Hepatocyte (in vitro differentiated cells): ENCODE measurements at regions not wholly inside any gene's neighbourhood (a gene's known extent, or its start where the extent isn't known, plus 50 kb on each side); places are given as distances from the start of the nearest gene placed in this dataset.

Experiments used
- EZH2 ChIP-seq: fragments of 200-600 bp; sonication (generic); IDR thresholded peaks from 2 replicates; pipeline ENCODE4 v1.6.1; 2016; ENCODE audit warnings: antibody characterized with exemption, mild to moderate bottlenecking, borderline replicate concordance
- EZH2phosphoT487 ChIP-seq: fragments of 200-600 bp; sonication (generic); IDR thresholded peaks from one replicate; pipeline ENCODE4 v1.6.1; 2018; ENCODE audit warnings: antibody characterized with exemption, mild to moderate bottlenecking, low read depth, moderate library complexity; ENCODE audit not compliant: unreplicated experiment, severe bottlenecking
- TF ChIP-seq, protein P1 (sequence below): fragments of 200-600 bp; sonication (generic); IDR thresholded peaks from 2 replicates; pipeline ENCODE4 v1.5.1; 2016; ENCODE audit warnings: antibody characterized with exemption, mild to moderate bottlenecking; ENCODE audit not compliant: poor library complexity

- TF ChIP-seq, protein P1, sequence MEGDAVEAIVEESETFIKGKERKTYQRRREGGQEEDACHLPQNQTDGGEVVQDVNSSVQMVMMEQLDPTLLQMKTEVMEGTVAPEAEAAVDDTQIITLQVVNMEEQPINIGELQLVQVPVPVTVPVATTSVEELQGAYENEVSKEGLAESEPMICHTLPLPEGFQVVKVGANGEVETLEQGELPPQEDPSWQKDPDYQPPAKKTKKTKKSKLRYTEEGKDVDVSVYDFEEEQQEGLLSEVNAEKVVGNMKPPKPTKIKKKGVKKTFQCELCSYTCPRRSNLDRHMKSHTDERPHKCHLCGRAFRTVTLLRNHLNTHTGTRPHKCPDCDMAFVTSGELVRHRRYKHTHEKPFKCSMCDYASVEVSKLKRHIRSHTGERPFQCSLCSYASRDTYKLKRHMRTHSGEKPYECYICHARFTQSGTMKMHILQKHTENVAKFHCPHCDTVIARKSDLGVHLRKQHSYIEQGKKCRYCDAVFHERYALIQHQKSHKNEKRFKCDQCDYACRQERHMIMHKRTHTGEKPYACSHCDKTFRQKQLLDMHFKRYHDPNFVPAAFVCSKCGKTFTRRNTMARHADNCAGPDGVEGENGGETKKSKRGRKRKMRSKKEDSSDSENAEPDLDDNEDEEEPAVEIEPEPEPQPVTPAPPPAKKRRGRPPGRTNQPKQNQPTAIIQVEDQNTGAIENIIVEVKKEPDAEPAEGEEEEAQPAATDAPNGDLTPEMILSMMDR: no peak
- no peak for TF ChIP-seq EZH2phosphoT487
- TF ChIP-seq EZH2: no peak
Measured at GRCh38 chr9:82651474-82651873, 411.5 kb downstream of the RASEF start.
